ENCODE measurements at regions not wholly inside any gene's neighbourhood (a gene's known extent, or its start where the extent isn't known, plus 50 kb on each side); places are given as distances from the start of the nearest gene placed in this dataset.

DNA sequence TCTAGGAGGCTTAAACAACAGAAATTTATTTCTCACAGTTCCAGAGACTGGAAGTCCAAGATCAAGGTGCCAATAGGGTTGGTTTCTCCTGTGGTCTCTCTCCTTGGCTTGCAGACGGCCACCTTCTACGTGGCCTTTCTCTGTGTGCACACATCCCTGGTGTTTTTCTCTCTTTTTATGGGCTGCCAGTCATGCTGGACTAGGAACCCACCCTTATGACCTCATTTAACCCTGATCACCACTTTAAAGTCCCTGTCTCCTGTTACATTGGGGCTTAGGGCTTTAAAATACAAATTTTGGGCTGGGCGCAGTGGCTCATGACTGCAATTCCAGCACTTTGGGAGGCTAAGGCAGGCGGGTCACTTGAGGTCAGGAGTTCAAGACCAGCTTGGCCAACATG lies 157.1 kb downstream of the TLE1 start:
- DNase-seq (ENCODE audit: low read depth), result no peak

DNA sequence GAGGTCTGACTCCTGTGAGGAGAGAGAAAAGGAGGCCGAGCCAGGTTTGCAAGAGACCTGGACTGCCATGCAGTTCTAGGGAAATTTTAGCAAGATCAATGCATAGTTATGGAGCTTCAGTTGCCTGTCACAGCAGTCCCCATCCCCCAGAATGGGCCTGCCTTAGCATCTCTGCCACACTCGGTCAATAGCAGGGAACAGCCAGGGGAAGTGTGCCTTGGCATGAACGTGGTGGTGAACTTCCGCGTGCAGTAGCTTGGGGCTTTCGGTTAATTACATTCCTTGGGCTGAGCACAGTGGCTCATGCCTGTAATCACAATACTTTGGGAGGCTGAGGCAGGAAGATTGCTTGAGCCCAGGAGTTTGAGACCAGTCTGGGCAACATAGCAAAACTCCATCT lies 157.8 kb downstream of the TLE1 start:
- DNase-seq (ENCODE audit: low read depth), result no peak

DNA sequence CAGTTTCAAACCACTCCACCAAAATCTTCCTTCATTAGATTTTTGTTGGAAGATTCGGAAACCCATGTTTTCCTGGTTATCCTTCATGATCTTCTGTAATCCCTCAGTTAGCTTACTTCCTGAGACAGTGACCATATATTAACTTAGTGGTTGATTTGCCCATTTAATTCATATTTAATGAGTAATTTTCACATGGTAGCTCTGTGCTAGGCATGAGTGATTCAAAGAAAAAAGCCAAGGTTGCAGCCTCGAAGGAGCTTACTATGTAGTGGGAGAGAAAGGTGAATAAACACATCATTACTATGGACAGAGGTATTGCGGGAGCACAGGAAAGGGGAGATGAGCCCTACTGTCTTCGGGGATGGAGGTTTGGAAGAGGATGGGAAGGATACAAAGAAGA lies 158.5 kb downstream of the TLE1 start:
- no peak for DNase-seq (ENCODE audit: low read depth)

DNA sequence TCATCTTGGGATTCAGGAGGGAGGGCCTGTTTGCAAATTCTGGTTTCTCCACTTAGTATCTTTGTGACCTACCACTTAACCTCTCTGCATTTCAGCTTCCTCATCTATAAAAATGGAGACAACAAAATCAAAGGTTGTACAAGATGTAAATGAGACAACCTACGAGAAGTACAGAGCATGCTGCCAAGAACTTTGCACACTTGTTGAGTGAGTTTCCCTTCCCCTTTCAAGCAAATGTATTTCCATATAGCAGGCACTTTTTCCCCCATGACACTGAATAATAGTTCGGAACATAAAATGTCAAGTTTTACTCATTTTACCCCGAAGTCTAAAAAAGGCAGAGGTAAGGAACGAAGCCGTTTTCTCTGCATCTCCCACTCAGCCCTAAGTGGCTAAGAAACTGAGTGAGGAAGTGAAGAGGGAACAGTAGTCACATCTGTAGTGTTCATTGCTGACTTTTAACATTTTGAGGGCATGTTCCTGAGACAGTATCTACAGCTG lies 159.0 kb downstream of the TLE1 start:
- DNase-seq (ENCODE audit: low read depth), result no peak

DNA sequence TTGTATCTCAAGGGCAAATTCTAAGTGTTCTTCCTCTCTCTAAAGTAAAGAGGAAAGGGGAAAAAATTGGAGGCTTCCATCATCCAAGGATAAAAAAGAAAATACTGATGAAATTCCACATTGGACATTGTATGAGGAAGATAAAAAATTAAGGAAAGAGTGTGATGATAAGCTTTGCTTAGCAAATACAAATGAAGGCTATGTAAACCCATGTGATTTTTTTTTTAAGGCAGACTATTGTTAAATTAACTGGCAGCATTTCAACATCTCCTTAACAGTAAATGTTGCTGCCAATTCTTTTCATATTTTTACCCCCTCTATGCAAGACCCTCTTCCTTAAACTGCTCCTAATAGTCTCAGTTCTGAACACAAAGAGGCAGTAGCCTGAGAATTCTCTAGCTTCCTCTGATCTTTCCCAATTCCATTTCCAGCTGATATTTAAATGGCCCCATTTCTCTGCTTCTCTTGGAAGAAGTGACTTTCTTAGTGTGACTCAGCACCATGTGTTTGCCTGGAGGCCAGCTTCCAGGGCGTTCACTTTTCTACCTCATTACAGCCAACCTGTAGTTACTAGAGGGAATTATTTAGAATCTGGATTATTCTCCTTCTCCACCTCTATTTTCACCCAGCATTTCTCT lies 159.7 kb downstream of the TLE1 start:
- DNase-seq (ENCODE audit: low read depth), result no peak

DNA sequence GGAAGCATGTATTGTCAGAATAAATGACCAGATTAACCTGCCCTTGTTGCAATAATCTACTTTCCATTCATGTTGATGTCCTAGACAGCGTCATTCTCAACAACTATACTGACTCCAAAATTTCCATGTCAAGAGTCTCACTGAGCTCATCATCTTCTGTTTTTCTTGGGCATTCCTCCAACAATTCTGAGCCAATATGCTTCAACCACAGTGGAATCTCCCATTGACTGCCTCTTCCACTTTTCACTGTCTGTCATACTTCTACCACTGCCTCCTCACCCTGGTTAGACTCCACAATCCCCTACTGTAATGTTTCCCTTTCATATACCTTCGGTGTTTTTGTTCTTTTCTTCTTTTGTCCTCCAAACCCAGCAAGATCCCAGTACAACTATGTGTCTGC lies 162.8 kb downstream of the TLE1 start:
- DNase-seq (ENCODE audit: low read depth), result no peak

DNA sequence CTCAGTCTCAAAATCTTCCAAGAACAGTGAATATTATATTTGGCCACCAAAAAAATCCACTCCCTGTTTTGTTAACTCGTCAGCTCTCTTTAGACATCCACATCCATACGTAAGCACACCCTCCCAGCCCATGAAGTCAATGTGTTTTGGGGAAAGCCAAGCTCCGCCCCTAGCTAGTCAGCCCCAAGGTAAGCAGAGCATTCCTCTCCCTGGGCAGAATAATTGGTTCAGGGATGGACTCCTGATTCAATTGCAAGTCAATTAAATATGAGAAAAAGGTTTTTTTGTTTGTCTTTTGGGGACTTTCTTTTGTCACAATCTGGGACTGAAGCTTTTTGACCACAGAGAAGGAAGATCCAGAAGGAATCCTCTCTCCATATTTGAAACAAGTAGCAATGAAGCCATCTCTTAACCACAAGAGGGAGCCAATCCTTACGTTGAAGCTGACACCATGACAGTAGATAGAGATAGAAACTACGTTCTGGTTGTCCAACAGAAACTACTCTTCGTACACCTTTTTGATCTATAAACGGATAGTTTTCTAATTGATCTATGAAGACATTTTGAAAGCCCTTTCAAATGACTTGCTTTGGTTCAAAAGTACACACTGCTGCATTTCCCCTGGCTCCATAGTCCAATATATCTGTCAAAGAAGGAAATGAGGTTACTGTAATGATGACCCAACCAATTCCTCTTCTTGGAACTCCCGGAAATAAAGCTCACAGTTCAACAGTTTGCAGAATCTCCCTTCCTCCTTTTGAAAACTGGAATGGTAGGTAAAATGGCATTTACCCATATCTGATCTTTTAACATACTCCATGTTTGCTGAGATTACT lies 166.4 kb downstream of the TLE1 start:
- no peak for DNase-seq (ENCODE audit: low read depth)

DNA sequence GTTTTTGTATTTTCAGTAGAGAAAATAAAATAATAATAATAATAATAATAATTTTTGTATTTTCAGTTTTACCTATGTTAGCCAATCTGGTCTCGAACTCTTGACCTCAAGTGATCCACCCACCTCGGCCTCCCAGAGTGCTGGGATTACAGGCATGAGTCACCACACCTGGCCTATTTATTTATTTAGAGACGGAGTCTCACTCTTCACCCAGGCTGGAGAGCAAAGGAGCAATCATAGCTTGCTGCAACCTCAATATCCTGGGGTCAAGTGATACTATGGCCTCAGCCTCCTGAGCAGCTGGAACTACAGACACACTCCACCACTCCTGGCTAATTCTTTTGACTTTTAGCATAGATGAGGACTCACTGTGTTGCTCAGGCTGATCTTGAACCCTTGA lies 167.5 kb downstream of the TLE1 start:
- DNase-seq (ENCODE audit: low read depth), result no peak

DNA sequence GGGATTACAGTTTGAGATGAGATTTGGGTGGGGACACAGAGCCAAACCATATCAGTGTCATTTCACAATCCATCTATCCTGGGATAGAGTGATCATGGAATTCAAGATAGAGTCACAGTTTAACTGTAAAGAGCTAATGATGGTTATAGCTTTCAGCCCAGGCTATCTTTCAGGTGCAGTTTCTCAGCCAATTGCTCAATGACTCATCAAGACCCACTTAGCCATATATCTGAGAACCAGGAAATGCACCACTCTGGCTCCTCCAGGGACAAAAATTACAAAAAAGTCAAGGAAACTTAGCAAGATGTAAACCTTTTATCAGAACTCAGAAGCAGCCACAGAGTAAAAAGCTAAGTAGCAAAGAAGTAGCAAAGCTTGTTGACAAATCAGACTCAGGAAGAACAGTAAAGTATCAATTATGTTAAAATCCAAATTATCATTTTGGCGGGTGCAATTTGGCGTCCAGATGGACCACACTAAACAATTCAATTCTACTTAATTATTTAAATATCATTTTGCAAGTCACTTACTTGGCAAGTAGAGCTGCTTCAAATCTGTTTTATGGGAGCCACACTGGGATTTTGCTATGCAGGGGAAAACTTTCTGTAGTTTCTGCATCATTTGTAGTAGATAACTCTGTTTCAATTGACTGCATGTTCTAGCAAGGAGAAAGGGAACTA lies 169.4 kb downstream of the TLE1 start:
- DNase-seq (ENCODE audit: low read depth), result no peak

DNA sequence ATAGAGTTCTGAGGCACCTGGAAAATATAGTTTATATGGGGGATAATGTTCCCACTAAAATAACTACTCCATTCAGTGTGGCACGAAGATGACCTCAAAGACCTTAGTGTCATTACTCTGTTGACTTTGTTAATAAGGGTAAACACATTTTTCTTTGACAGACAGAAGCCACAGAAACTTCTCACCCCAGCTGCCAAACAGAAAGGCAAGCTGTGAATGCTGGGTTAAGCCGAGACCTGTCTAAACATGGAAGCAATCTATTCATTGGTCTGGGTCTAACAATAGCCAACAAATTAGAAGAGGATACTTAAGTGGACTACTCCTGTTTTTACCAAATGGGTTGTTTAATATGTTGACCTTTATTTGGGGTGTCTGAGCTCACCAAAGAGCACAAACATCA lies 171.4 kb downstream of the TLE1 start:
- DNase-seq (ENCODE audit: low read depth), result no peak

DNA sequence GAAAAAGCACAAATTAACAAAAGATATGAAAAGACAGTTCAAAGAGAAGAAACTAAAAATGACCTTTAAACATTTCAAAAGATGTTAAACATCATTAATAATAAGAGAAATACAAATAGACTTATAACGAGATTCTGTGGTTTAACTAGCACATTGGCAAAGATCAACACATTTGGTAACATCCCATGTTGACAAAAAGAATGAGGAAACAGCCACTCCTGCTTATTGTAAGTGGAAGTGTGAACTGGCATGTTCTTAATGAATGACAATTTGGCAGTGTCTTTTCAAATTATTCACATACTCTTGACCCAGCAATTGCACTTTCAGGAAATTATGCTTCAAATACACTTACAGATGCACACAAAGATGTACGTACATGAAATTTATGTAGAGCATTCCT lies 176.3 kb downstream of the TLE1 start:
- no peak for DNase-seq (ENCODE audit: low read depth)

DNA sequence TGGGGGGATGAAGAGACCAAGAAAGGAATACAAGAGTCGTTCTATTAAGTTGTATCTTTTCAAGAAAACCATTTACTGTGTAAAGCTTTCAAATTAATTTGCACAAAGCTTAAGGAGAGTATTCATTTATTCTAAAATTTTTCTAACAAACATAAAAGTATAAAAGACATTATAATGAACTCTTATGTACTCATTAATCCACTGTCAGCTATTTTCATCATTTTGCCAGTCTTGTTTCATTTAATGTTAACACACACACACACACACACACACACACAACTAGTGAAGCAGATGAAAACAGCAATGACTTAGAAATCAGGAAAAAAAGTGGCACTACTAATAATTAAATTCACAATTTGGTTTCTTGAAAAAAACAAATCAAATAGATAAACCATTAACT lies 176.7 kb downstream of the TLE1 start:
- no peak for DNase-seq (ENCODE audit: low read depth)

DNA sequence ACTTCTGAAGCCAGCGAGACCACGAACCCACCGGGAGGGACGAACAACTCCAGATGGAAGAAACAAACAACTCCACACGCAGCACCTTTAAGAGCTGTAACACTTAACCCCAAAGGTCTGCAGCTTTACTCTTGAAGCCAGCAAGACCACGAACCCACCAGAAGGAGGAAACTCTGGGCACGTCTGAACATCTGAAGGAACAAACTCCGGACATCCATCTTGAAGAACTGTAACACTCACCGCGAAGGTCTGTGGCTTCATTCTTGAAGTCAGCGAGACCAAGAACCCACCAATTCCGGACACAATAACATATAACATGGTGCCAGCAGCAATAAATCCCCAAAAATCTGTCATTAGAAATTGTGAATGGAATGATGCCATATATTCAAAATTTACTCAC lies 180.9 kb downstream of the TLE1 start:
- DNase-seq (ENCODE audit: low read depth), result no peak

DNA sequence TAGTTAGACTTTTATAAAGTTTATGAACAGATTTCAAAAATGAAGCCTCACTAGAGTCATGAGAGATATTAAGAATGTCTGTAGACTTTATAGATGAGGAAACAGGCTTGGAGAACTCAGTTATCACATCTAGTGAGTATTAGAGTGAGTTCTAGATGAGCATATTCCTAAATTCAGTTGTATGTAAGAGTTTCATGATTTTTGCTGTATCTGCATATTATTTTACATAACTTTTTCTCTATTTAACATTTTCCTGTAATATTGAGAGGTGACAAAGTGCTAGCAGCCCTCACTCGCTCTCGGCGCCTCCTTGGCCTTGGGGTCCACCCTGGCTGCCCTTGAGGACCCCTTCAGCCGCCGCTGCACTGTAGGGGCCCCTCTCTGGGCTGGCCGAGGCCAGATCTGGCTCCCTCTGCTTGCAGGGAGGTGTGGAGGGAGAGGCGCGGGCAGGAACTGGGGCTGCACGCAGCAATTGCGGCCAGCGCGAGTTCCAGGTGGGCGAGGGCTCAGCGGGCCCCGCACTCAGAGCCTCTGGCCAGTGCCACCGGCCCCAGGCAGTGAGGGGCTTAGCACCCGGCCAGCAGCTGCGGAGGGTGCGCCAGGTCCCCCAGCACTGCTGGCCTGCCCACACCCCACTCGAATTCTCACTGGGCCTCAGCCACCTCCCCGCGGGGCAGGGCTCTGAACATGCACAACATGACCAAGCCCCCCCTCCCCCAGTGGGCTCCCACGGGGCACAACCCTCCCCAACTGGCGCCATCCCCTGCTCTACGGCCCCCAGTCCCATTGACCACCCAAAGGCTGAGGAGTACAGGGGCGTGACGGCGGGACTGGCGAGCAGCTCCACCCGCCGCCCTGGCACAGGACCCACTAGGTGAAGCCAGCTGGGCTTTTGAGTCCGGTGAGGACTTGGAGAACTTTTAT lies 182.1 kb downstream of the TLE1 start:
- no peak for DNase-seq (ENCODE audit: low read depth)

DNA sequence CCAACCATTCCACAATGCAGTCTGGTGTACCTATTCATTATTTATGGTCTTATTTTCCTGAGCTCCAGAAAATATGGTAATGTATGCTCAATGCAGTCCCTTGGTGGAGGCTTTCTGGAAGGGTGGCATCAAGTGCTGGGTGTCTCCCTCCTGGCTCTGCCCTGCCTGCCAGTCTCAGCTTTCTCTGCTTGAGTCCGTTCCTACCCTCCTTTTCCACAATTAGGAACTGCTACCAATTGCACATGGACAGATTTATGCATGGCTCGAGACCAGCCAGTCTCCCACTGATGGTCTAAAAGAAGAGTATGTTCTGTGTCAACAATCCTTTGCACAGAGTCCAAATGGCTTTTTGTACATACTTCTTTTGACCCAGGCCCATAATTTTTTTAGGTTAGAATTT lies 189.8 kb downstream of the TLE1 start:
- no peak for DNase-seq (ENCODE audit: low read depth)

DNA sequence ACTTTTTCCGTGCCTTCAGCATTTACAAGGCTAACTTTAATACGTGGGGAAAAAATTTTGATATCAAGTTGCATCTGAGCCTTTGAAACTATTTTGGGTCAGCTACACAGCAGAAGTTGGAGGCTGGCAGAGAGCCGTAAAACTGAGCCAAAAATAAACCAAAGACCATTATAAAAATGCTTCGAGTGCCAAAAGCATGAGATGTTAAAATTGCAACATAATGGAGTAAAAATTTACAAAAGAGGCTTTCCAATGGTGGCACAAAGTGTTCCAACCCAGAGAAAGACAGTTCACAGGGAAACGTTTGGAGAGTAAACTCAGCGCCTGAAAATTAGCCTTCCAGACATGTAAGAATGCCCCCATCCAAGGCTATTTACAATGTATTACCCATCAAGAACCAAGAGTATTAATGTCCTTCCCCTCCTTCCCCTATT lies 190.3 kb downstream of the TLE1 start:
- DNase-seq (ENCODE audit: low read depth), result no peak

DNA sequence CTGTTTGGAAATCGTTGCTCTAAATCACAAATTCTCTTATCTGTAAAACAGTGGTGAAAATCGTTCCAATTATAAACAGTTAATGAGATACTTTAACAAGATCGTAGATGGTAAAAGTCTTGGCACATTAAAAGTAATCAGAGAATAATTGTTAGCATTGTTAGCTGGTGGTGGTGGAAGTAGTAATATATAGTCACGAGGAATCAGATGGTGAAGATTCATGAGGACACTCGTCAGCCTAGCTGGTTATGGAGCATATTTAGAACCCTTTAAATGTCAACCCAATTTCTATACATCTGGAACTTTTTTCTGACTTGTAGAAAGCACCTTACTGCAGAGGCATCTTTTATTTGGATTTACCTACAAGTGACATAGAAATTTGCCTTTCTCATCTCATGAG lies 190.8 kb downstream of the TLE1 start:
- DNase-seq (ENCODE audit: low read depth), result no peak

DNA sequence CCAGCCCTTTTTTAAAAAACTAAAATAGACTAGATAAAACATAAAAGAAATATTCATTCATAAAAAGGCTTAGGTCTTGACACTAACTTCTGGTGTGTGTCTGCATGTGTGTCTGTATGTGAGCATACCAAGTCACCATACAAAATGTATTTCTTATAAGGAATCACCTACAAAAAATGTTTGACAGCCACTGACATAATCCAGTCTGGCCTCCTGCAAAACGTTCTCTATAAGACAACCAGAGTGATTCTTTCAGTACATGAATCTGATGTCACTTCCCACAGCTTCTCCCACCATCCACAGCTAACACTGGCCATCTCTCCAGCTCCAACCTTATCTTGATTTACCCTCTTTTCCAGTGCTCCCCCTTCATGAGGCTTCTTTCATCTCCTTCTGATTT lies 192.3 kb downstream of the TLE1 start:
- no peak for DNase-seq (ENCODE audit: low read depth)

DNA sequence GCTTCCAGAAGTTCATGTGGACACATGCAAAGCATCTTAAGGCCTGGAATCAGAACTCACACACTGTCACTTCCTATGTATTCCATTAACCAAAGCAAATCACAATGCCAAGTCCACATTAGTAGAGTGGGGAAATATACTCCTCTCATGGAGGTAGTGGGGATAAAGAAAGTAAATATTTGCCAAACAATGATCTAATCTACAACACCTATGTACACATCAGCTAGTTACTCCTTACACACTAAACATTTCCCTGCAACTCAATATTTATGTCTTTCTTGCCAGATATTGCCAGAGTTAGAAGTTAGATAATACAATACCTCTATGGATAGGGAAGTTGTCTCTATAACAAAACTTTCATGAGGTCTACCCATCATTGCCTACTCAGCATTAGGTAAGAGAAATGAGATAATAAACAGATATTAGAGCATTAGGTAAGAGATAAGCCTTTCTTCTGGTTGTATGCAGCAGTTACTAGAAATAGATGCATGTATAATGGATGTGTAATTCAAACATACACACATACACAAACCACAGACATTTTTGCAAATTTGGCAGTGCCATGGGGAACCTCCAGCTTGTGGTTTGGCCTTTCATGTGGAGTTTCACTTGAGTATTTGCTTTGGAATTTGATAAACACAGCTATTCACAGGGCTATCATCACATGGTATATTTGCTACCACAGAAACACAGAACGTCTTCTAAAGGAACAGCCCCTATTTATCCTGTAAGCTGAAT lies 196.5 kb downstream of the TLE1 start:
- no peak for DNase-seq (ENCODE audit: low read depth)

DNA sequence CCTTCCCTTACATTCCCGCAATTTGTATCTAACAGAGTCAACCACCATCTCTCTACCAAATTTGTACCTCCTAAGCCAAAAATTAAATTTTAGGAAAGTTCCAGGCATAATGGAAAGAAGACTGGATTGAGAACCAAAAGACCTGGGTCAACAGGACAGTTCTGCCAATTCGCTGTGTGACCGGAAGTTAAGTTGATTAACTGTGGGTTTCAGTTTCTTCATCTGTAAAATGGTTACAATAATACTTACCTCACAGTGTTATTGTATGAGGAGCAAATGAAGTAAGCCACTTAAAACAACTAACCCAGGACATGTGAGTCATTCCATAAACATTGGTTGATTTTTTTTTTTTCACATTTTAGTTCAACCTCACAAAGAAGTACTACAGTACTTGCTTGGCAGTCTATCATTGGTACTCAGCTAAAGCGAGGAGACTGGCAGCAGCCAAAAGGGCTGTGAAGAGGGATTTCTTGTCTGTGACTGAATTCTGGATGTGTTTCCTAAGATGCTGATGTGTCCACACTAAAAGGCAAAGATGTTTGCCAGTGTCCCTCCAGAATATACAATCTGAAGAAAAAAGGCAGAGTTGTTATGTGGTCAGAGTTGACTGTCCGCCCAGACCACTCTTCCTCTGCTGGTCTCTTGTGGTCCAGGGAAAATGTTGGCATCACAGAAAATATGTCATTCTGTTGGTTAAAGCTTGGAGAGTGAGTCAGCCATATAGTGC lies 198.6 kb downstream of the TLE1 start:
- DNase-seq (ENCODE audit: low read depth), result no peak

Data from forelimb muscle (tissue), 1 donor.